HG03457 (cell line): ENCODE measurements at regions not wholly inside any gene's neighbourhood (a gene's known extent, or its start where the extent isn't known, plus 50 kb on each side); places are given as distances from the start of the nearest gene placed in this dataset.
"Not testable (repeated sequence)": the region's sequence is repeated elsewhere in the genome, so short reads cannot be mapped to it uniquely, and the experiment has no call there.

Experiments
- ATAC-seq: cut with Tn5 transposase; IDR thresholded peaks from one replicate; pipeline ENCODE4 v1.9.1; 2021; ENCODE audit warnings: moderate number of reproducible peaks; ENCODE audit not compliant: unreplicated experiment

DNA sequence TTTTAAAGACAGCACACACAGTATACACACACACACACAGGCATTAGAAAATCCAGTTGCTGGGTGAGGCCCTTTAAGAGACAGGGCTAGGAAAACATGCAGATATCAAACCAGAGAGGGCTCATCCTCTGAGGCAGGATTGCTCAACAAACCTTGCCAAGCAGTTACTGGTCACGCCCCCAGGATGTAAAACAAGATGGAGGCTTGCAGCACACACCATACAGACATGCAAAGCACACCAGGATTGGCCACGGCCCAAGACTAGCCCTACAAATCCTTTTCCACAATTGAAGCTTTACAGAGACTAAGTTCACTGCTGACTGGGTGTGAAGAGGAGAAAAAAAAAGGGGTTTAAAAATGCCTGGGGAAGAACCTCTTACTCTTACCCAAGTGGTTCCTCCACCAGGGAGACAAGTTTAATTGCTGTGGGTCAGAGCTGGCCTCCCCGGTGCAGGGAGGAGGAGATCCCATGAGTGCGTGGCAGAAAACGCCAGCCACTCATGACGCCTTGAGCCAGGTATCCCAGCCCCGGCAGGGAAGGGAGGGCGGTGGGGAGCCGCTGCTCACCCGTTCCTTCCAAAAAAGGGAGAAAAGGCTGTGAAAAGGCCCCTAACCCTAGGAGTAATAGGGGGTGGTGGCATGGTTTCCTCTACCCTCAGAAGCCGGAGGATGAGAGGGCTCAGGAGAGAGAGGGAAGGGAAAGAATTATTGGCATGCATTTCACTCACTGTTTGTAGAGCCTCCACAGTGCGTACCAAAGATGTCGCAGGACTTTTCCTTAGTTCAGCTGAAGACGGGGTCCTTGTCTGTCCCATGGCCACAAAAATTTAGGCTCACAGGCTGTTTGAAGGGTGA, 594.6 kb upstream of the ZP4 start:
- ATAC-seq = no peak

DNA sequence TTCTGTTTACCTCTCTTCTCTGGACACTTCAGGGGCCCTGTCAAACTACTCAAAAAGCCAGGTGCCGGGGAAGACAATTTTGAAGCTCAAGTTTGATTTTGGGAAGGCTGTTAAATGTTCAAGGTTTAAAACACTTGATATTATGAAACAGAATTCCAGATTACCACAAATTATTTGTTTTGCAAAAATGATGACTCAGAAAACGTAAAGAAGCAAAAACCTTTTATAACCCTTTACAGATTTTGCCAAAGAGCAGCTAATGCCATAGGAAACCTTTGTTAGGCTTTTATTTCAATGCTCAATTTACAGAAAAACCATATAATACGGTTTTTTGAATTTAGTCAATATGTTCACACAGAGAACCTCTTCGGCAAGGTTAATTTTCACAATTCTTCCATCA, 593.4 kb upstream of the ZP4 start:
- ATAC-seq = no peak

DNA sequence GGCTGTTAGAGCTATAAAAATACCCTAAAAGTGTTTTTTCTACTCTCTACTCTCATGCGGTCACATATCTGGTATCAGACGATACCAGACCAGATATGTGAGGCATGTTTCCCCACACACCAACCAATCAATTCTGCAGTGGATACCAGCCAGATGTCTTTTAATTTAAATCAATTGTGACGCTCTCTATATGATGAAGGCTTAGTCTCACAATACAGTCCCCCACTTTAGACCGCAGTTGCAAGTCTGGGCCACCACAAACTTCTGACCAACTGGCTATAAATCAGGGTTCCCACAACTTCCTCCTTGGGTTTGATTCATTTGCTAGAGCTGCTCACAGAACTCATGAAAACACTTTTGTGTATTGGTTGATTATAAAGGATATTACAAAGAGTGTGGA, 586.1 kb upstream of the ZP4 start:
- no peak for ATAC-seq

DNA sequence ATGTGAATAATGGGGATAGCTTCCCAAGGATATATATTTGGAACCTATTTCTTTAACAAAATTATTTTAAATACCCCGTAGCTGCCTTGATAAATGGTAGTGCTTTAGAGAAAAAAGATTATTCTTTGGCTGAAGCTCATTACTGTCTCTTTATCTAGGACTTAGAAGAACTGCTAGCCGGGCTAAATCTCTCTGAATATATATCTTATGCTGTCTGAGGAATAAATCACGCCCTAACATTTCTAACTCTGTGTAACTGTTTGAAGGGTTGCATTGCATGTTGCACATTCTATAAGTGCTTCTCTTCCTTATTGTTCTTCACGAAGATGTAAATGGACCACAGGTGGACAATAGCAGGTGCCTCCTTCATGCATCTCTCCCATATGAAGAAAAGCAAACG, 585.0 kb upstream of the ZP4 start:
- ATAC-seq = no peak

DNA sequence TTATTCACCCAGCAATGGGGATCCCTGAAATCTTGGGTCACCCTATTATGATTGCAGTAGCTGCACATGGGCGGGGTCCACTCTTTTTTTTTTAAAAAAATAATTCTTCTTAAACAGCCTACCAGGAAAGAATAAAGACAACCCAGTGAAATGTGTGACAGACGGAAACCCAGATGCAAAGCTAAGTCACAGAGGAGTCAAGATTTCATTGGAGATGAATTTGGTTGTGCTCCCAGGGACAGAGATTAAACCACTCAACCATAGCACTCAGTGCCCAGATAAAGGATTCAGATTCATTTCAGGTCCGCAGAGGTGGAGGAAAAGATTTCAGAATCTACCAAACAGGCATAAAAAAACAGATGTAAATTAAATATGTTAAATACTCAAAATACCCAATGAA, 583.5 kb upstream of the ZP4 start:
- no peak for ATAC-seq

DNA sequence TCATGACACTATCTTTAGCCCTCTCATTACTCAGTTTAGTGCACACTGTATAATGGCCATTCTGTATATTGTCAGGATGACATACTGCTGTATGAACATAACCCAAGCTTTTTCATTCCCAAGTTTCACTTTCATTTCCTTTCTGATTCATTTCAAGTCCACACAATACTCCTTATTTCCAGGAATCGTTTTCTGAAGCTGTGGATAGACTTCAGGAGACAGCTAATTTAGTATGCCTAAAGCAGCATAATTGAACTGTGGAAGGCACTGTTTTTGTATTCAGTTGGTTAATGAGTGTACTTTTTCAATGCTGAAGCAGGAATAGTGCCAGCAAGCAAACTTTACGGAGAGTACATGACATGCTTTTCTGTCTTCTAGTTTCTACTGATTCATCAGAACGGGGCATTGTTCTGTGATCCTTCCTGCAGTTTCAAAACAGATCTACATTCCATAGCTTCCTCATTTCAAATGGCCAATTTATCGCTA, 578.5 kb upstream of the ZP4 start:
- ATAC-seq = no peak

DNA sequence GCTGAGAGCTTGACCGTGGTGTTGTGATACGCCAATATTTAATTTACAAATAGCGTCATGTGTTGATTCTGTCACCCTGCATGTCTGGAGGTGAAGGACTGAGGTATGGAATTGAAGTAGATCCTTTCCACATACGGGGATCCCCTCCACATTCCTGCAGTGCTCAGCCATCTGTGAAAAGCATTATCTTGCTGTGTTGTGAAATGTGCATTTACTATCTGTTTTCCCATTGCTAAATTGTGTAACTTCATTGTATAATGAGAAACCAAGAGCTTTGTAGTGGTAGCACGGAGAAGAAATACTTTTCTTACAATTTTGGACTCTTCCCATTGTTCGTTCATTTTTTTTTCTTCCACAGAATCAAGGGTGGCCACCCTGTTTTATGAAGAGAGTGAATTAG, 577.3 kb upstream of the ZP4 start:
- ATAC-seq = no peak

DNA sequence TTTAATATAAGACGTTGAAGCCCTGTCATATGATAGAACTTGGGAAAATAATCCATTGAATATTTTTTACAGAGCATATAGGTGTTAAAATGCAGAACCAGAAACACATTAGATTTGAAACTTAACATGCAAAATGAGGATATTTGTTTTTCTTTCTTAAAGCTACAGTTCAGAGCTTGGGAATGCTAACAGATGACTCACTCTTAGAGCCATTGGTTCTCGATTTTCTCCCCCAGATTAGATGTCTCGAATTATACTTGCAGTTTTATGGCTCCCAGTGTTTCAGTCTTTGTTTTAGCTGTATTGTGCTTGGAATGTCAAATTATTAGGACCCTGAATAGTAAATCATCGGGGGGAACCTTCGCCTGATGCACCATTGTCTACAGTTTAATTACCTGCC, 575.7 kb upstream of the ZP4 start:
- ATAC-seq = no peak

DNA sequence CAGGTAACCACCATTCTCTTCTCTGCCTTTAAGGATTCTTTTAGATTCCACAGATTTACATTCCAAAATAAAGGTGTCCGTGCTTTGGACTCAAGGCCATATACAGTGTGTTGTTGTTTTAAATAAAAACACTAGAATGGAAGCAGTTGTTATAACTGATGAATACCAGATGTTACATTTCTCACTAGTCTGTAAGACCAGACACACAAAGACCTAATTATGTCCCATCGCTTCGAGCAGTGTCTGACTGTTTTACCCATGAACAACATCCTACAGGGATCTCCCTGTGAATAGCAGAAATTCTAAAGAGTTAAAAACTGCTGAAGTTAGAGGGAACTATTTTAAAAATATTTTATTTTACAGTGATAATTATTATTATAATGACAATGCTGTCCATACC, 574.7 kb upstream of the ZP4 start:
- ATAC-seq = no peak

DNA sequence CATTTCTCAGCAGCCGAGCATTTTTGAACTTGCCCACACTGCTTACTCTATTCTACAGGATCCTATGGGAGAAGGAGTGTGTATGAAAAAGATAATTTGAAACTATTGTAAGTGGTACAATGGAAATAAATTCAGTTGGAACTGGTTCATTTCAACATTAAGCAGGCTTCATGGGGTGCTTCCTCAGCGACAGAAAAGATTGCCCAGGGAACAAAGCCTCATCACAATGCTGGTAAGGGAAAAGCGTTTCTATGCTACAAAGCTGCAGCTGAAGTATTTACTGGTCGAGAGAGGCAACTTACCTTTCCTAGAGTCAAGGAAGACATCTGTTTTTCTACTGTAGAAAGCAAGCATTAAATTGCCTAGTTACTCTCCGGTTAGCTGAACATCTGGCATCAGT, 568.2 kb upstream of the ZP4 start:
- no peak for ATAC-seq

DNA sequence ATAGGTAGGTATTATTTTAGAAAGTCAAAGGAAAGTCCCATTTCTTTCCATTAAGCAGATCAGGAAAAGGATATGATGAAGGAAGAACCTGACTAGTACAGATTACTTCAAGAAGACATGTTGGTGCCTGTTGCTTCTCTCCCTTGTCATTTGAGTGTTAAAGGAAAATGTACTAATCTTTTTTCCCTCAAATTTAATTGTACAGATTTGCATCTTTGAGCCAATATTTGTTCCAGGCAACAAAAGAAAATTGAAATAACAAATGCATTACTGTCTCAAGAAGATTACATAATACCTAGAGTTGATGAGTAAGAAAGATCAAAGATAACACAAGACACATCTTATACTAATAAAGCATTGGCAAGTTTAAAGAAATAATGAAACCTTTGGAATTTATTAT, 566.9 kb upstream of the ZP4 start:
- ATAC-seq = no peak

DNA sequence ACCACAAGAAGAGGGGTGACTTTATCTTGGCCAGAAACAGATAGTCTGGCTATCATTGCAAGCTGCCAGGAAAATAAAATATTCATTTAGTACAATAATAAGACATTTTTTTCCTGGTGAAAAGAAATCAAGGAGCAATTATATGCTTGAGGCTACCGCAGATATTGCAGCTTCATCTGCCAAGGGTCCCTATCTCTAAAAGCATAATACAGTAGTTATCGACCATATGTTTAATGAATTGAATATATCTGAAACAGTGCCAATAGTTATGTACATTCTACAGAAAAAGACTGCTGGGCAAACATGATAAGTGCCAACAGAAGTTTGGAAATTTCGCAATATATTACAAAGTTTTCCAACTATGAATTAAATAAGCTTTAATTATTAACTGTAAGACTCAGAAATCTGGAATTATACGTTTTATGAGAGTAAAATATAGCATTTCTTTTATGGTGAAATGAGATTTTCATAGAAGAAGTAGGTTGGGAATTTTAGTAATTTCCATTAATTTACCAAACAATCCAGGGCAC, 561.1 kb upstream of the ZP4 start:
- ATAC-seq = no peak

DNA sequence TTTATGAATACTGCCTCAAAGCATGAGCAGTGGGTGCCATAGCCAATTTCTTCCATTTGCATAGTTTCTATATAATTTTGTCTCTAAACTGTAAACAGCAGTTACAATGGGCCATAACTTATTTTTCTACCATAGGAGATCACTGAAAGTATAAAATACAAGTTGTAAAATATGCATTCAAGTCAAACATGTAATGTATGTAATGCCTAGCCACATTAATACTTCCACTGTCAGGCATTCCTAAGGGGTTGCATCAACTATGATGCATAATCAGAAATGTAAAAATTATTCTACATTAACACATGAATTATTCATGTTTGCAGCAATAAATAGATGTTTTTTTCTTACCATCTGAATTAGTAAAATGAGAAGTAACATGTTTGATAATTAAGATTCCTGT, 560.3 kb upstream of the ZP4 start:
- no peak for ATAC-seq

DNA sequence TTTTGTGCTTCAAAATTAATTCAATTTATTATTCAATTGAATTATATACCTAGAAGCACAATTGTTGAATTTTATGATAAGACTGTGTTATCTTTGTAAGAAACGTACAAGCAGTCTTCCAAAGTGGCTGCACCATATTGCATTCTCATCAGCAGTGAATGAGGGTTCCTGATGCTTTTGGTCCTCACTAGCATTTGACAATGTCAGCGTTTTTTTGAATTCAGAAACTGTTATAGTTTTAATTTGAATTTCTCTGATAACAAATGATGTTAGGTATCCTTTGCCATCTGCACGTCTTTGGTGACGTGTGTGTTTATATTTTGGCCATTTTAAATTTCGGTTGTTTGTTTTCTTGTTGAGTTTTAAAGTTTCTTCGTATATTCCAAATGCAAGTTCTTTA, 553.0 kb upstream of the ZP4 start:
- ATAC-seq = no peak

DNA sequence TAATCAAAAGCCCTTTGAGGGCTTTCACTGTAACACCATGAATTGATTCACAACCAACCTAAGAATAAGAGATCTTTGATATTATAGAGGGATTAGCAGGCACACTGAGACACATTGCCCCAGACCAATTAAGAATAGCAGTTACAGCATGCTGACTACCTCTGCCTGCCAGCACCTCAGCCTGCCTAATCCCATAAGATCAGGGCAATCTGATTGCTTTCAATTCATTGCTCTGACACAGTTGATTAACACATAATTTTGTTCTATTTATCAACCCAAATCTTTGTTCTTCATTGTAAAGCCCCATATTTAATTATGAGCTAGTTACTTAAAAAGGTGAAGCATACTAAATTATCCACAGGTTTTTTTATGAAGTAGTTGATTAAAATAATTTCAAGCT, 548.8 kb upstream of the ZP4 start:
- no peak for ATAC-seq

DNA sequence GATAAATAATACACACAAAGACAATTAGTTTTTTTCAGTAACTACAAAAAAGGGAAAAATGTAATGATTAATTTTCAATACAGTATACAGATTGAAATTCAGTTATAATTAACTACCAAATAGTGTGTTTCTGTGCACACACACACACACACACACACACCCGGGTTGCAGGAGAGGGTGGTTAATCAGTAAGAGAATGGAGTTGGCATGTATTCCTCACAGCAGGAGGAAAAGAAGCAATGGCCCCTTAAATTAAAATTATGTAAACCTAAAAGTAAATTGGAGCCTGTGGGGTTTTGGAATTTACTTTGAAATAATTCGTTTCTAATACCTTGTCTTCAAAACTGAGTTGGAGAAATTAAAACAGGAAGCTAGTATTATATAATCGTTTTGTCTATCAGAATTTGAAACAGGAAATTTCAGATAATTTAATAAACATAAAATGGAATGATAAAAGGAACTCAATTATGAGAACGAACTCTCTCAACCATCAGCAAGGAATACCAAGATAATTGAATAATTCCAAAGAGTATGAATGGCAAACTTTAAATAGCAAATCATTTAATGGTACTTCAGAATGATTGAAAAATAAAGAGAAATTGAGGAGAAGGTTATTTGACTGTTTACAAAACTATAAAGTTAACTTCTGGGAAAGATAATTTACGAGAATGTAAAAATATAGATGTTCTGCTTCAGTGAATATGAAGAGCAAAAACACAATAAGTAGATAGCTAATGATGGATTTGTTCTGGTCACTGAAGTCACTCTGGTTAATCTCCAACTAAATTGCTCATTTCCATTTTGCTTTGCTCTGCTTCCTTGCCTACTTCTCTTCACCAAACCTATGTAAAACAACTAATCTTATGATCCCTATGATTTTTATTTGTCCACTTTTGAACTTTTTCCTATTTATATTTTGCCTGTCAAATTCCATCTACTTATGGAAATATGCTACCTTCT, 547.9 kb upstream of the ZP4 start:
- no peak for ATAC-seq

DNA sequence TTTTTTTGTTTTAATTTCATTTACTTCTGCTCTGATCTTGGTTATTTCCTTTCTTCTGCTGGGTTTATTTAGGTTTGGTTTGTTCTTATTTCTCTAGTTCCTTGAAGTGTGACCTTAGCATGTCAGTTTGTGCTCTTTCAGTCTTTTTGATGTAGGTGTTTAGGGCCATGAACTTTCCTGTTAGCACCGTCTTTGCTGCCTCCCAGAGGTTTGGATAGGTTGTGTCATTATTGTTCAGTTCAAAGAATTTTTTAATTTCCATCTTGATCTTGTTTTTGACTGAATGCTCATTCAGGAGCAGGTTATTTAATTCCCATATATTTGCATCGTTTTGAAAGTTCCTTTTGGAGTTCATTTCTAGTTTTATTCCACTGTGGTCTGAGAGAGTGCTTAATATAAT, 539.0 kb upstream of the ZP4 start:
- ATAC-seq = not testable (repeated sequence)

DNA sequence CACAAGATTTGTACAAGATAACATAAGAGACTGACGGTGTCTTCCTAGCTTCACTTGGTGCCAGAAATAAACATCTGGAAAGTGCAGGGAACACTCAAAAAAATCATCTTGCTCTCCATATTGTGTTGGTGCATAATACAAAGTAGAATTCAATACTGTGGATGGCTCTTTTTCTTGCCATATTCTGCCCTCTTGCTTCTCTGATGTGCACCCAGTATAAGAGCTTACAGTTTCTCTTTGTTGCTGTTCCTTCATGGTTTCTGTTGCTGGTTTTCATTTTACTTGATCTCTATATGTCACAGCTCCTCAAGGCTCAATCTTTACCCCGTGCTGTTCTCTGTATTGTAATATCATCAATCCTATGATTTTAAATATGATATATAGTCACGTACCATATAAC, 528.5 kb upstream of the ZP4 start:
- ATAC-seq = no peak

DNA sequence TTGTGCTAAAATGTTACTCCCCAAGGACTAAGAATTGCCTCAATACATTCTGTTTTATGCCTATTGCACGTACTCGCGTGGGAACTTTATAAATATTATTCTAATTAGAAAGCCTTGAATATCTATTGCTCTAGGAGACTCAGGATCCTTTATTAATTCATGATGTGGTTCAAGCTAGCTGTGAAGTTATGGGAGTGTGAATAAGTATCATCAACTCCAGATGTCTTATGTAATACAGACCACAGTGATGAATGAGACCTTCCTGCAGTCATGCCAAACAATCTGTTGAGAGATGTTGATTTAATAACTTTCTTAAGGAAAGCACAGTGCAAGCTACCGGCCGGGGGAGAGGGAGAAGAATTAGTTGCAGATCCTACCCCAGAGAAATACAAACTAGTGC, 519.2 kb upstream of the ZP4 start:
- ATAC-seq = no peak

DNA sequence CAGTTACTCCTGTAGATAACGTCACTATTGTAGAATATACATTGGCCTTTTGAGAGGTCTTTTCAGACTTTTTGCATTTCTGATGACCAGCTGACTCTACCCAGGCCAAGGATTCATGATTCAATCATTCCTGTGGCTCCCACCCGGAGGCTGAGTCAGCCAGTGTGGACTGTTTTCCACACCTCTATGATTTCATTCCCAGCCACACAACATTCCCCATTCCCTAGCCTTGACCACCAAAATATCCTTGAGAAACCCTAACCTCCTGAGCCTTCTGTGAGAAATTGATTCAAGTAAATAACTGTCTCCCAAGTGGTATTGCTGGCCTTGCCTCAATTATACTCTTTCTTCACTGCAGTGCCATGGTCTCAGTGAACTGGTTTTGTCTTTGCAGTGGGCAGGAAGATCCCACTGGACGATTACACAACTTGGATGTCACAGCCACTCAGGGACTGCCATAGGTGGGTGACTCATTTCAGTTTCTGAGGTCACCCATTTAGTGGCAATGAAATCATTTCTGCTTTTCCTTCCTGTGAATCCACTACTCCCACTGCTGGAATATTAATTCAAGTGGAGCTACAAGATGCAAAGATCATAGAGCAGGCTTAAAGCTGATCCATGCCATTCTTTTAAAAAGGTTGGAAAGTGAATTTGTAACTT, 518.6 kb upstream of the ZP4 start:
- ATAC-seq = no peak

DNA sequence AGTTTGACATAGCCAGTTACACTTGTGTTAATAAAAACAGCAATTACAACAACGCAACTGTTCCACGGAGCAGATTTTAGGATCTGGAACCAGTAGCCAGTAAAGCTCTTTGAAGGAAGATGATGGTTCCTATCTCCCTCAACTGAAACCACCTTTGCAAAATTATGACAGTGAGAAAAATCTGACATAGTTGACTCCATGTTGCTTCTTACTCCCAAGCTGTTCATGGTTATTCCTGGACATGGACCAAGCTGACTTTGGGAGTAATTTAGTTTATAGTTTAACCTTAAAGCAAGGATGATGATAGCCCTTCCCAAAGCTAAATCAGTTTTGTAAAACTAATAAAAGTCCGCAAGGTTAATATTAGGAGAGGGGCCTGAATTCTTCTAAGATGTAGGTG, 518.0 kb upstream of the ZP4 start:
- no peak for ATAC-seq
